ENCODE measurements at regions not wholly inside any gene's neighbourhood (a gene's known extent, or its start where the extent isn't known, plus 50 kb on each side); places are given as distances from the start of the nearest gene placed in this dataset.

- no peak overlapping the region for H2AFZ ChIP-seq (ENCODE audit: low read depth, low read length, severe bottlenecking)
- H3K4me2 ChIP-seq (ENCODE audit: low read depth, low read length, poor library complexity, severe bottlenecking), result no peak overlapping the region
- no peaks in the 10 kb centered on the region for H3K79me2 ChIP-seq (ENCODE audit: insufficient read depth, low read length)
- no peaks in the 10 kb centered on the region for H4K20me1 ChIP-seq (ENCODE audit: low read depth, low read length)
- TF ChIP-seq EZH2phosphoT487 (conservative IDR thresholded peaks at IDR 0.05; ENCODE audit: low read length), result no peak
- TF ChIP-seq, protein P1, sequence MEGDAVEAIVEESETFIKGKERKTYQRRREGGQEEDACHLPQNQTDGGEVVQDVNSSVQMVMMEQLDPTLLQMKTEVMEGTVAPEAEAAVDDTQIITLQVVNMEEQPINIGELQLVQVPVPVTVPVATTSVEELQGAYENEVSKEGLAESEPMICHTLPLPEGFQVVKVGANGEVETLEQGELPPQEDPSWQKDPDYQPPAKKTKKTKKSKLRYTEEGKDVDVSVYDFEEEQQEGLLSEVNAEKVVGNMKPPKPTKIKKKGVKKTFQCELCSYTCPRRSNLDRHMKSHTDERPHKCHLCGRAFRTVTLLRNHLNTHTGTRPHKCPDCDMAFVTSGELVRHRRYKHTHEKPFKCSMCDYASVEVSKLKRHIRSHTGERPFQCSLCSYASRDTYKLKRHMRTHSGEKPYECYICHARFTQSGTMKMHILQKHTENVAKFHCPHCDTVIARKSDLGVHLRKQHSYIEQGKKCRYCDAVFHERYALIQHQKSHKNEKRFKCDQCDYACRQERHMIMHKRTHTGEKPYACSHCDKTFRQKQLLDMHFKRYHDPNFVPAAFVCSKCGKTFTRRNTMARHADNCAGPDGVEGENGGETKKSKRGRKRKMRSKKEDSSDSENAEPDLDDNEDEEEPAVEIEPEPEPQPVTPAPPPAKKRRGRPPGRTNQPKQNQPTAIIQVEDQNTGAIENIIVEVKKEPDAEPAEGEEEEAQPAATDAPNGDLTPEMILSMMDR (IDR thresholded peaks at IDR 0.05; ENCODE audit: insufficient read depth, low read length, poor library complexity, severe bottlenecking), result no peak
- no peak overlapping the region for H3K9ac ChIP-seq (ENCODE audit: low read length)
- no peaks in the 10 kb centered on the region for H3K36me3 ChIP-seq (ENCODE audit: low read length)
- no peaks in the 10 kb centered on the region for H3K9me3 ChIP-seq (ENCODE audit: insufficient read depth, low read length)
- no peak overlapping the region for H3K27ac ChIP-seq (ENCODE audit: low read depth, low read length)
- H3F3A ChIP-seq (ENCODE audit: insufficient read depth), result no peaks in the 10 kb centered on the region
- no peaks in the 10 kb centered on the region for H3K9me2 ChIP-seq (replicated peaks; ENCODE audit: insufficient read depth, low read length)
- H3K4me3 ChIP-seq (ENCODE audit: insufficient read depth, low read length, poor library complexity, severe bottlenecking), result no peak overlapping the region
- H3K27me3 ChIP-seq (ENCODE audit: low read length), result no peaks in the 10 kb centered on the region
Measured at GRCh38 chr7:52727632-52728031, 307.8 kb upstream of the POM121L12 start.

DNA sequence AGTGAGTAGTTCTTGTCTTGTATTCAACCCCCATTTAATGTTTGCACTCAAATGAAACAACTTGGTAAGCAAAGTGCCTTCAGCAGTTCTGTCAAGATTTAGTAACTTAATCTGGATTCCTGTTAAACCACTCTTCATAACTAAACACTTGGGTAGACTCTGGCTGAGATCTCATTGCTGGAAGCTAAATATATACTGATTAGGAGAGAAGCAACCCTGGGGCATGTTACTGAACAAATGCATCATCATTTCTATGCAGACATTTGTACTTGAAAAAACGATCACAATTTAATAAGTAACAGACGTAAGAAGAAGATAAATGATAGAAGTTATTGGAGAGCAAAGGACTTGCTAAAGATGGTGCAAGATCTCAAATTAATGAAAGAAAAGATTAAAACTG is 308.4 kb upstream of the POM121L12 start:
- no peaks in the 10 kb centered on the region for H3K27me3 ChIP-seq (ENCODE audit: low read length)
- no peaks in the 10 kb centered on the region for H3K36me3 ChIP-seq (ENCODE audit: low read length)
- H4K20me1 ChIP-seq (ENCODE audit: low read depth, low read length), result no peaks in the 10 kb centered on the region
- no peak for TF ChIP-seq EZH2phosphoT487 (conservative IDR thresholded peaks at IDR 0.05; ENCODE audit: low read length)
- TF ChIP-seq, protein P1 (IDR thresholded peaks at IDR 0.05; ENCODE audit: insufficient read depth, low read length, poor library complexity, severe bottlenecking), result no peak
- H2AFZ ChIP-seq (ENCODE audit: low read depth, low read length, severe bottlenecking), result no peak overlapping the region
- no peaks in the 10 kb centered on the region for H3K79me2 ChIP-seq (ENCODE audit: insufficient read depth, low read length)
- no peaks in the 10 kb centered on the region for H3K9me3 ChIP-seq (ENCODE audit: insufficient read depth, low read length)
- no peaks in the 10 kb centered on the region for H3F3A ChIP-seq (ENCODE audit: insufficient read depth)
- H3K4me2 ChIP-seq (ENCODE audit: low read depth, low read length, poor library complexity, severe bottlenecking), result no peak overlapping the region
- H3K4me3 ChIP-seq (ENCODE audit: insufficient read depth, low read length, poor library complexity, severe bottlenecking), result no peak overlapping the region
- no peaks in the 10 kb centered on the region for H3K9me2 ChIP-seq (replicated peaks; ENCODE audit: insufficient read depth, low read length)
- H3K27ac ChIP-seq (ENCODE audit: low read depth, low read length), result no peak overlapping the region
- no peak overlapping the region for H3K9ac ChIP-seq (ENCODE audit: low read length)

DNA sequence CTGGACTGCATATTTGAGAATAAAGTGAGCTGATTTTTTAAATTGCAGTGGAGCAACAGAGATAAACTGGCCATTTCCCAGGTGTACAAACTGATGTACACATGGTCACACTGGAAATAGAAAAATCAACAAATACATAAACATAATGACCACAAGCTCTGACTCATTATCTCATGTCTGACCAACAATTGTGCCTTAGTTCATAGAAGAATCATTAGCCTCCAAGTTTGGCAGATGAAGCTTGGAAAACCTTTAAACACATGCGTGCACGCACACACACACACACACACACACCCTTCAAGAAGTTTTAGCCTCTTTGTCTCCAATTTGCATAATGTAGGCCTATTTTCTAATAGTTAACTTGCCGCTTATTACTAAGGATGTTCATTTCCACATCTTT is 308.9 kb upstream of the POM121L12 start:
- Histone ChIP-seq H3K27ac (ENCODE audit: low read depth, low read length) (no peak overlapping the region), H2AFZ (ENCODE audit: low read depth, low read length, severe bottlenecking) (no peak overlapping the region), H3K4me3 (ENCODE audit: insufficient read depth, low read length, poor library complexity, severe bottlenecking) (no peak overlapping the region), H3K9me3 (ENCODE audit: insufficient read depth, low read length) (no peaks in the 10 kb centered on the region), H3F3A (ENCODE audit: insufficient read depth) (no peaks in the 10 kb centered on the region), H3K36me3 (ENCODE audit: low read length) (no peaks in the 10 kb centered on the region), H3K9me2 (replicated peaks; ENCODE audit: insufficient read depth, low read length) (no peaks in the 10 kb centered on the region), H3K4me2 (ENCODE audit: low read depth, low read length, poor library complexity, severe bottlenecking) (no peak overlapping the region), H3K9ac (ENCODE audit: low read length) (no peak overlapping the region), H3K79me2 (ENCODE audit: insufficient read depth, low read length) (no peaks in the 10 kb centered on the region), H3K27me3 (ENCODE audit: low read length) (no peaks in the 10 kb centered on the region), H4K20me1 (ENCODE audit: low read depth, low read length) (no peaks in the 10 kb centered on the region)
- TF ChIP-seq, protein P1 (IDR thresholded peaks at IDR 0.05; ENCODE audit: insufficient read depth, low read length, poor library complexity, severe bottlenecking), result no peak
- TF ChIP-seq EZH2phosphoT487 (conservative IDR thresholded peaks at IDR 0.05; ENCODE audit: low read length), result no peak
